Peyer's patch (tissue), 4 donors: ENCODE measurements at regions not wholly inside any gene's neighbourhood (a gene's known extent, or its start where the extent isn't known, plus 50 kb on each side); places are given as distances from the start of the nearest gene placed in this dataset.

Experiments used
- DNase-seq, 3 donors: peaks; one replicate each; pipeline ENCODE4 v3.0.0-alpha.2; 2017 to 2019
- H3K27ac ChIP-seq, 4 donors: fragments of 200-600 bp; sonication (generic); one replicate each; pipeline ENCODE4 v1.5.1; 2016 to 2019
- H3K27me3 ChIP-seq, 2 donors: fragments of 200-600 bp; sonication (generic); one replicate each; pipeline ENCODE4 v1.5.1; 2019
- H3K36me3 ChIP-seq, 3 donors: fragments of 200-600 bp; sonication (generic); one replicate each; pipeline ENCODE4 v1.5.1; 2016 to 2019
- H3K4me1 ChIP-seq, 4 donors: fragments of 200-600 bp; sonication (generic); one replicate each; pipeline ENCODE4 v1.5.1; 2016 to 2019
- H3K4me3 ChIP-seq, 4 donors: fragments of 200-600 bp; sonication (generic); 1 replicate in 3 of 4; 2 replicates in 1 of 4; pipeline ENCODE4 v1.5.1; 2016 to 2019; ENCODE audit warnings: mild to moderate bottlenecking in 1 of 4
- H3K9me3 ChIP-seq, 4 donors: fragments of 200-600 bp; sonication (generic); one replicate each; pipeline ENCODE4 v1.5.1; 2016 to 2019; ENCODE audit warnings: mild to moderate bottlenecking in 1 of 4
- POLR2A ChIP-seq, 2 donors: fragments of 450-650 bp; IDR thresholded peaks; one replicate each; pipeline ENCODE4 v1.5.1; 2017; ENCODE audit warnings: antibody characterized with exemption in 2 of 2, mild to moderate bottlenecking in 2 of 2, moderate library complexity in 2 of 2
- TF ChIP-seq, protein P1 (sequence below), 6 experiments: fragments of 450-650 bp in 4 of 6; fragments of 200-600 bp in 2 of 6; sonication (generic) in 1 of 6; IDR thresholded peaks; one replicate each; pipeline ENCODE4 v1.5.1; 2017 to 2019; ENCODE audit warnings: antibody characterized with exemption in 6 of 6, mild to moderate bottlenecking in 3 of 6, moderate library complexity in 1 of 6

DNA sequence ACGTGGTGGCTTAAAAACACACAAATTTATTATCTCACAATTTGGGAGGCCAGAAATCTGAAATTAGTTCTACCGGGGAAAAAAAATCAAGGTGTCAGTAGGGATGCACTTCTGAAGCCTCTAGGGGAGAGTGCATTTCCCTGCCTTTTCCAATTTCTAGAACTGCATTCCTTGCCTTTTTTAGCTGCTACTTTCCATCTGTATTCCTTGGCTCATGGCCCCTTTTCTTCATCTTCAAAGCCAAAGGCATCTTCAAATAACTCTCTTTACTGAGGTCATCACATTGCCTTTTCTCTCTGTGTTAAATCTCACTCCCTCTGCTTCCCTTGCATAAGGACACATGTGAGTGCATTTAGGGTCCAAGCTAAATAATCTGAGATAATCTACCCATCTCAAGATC is 69.5 kb upstream of the NEO1 start:
- DNase-seq: no peak
- Histone ChIP-seq H3K4me1 (no peaks in the 10 kb centered on the region), H3K36me3 (no peaks in the 10 kb centered on the region), H3K27ac (no peak overlapping the region), H3K27me3 (no peaks in the 10 kb centered on the region), H3K9me3 (no peaks in the 10 kb centered on the region), H3K4me3 (no peak overlapping the region)
- TF ChIP-seq, protein P1, sequence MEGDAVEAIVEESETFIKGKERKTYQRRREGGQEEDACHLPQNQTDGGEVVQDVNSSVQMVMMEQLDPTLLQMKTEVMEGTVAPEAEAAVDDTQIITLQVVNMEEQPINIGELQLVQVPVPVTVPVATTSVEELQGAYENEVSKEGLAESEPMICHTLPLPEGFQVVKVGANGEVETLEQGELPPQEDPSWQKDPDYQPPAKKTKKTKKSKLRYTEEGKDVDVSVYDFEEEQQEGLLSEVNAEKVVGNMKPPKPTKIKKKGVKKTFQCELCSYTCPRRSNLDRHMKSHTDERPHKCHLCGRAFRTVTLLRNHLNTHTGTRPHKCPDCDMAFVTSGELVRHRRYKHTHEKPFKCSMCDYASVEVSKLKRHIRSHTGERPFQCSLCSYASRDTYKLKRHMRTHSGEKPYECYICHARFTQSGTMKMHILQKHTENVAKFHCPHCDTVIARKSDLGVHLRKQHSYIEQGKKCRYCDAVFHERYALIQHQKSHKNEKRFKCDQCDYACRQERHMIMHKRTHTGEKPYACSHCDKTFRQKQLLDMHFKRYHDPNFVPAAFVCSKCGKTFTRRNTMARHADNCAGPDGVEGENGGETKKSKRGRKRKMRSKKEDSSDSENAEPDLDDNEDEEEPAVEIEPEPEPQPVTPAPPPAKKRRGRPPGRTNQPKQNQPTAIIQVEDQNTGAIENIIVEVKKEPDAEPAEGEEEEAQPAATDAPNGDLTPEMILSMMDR (IDR thresholded peaks at IDR 0.05): no peak
- TF ChIP-seq POLR2A (IDR thresholded peaks at IDR 0.05): no peak

DNA sequence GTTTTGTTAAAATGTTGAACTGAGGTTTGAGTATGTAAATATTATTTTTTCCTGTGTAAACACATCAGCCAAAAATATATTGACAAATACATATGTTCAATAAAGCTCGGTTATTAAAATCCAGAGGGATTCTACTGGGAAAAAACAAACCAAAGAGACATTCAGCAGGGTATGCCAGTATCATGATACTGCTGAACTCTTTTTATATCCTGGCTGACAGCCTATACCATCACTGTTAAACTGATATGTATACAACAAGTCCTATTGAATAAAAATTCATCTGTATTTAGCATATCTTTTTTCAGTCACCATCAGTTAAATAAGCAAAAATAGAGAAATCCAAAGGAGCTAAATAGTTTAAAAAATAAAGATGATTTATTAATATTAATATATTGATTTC is 71.6 kb upstream of the NEO1 start:
- Histone ChIP-seq H3K36me3 (no peaks in the 10 kb centered on the region), H3K27me3 (no peaks in the 10 kb centered on the region), H3K4me1 (no peaks in the 10 kb centered on the region), H3K4me3 (no peak overlapping the region), H3K9me3 (no peaks in the 10 kb centered on the region), H3K27ac (no peak overlapping the region)
- DNase-seq: no peak
- TF ChIP-seq, protein P1 (IDR thresholded peaks at IDR 0.05): no peak
- TF ChIP-seq POLR2A (IDR thresholded peaks at IDR 0.05): no peak

DNA sequence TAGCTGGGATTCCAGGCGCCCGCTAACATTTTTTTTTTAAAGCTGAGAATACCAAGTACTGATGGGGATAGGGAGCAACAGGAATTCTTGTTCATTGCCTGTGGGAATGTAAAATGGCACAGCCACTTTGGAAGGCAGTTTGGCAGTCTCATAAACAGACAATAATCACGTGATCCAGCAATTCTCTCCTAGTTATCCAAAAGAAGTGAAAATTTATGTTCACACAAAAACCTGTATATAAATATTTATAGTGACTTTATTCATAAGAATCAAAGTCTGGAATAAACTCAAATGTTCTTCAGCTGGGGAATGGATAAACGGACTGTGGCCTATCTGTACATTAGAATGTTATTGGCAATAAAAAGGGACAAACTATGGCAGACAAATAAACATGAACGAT is 72.5 kb upstream of the NEO1 start:
- no peaks in the 10 kb centered on the region for H3K27me3 ChIP-seq
- no peak for DNase-seq
- no peak for TF ChIP-seq POLR2A (IDR thresholded peaks at IDR 0.05)
- TF ChIP-seq, protein P1 (IDR thresholded peaks at IDR 0.05): no peak
- no peak overlapping the region for H3K27ac ChIP-seq
- H3K9me3 ChIP-seq: no peaks in the 10 kb centered on the region
- no peak overlapping the region for H3K4me3 ChIP-seq
- H3K4me1 ChIP-seq: no peaks in the 10 kb centered on the region
- H3K36me3 ChIP-seq: no peaks in the 10 kb centered on the region

DNA sequence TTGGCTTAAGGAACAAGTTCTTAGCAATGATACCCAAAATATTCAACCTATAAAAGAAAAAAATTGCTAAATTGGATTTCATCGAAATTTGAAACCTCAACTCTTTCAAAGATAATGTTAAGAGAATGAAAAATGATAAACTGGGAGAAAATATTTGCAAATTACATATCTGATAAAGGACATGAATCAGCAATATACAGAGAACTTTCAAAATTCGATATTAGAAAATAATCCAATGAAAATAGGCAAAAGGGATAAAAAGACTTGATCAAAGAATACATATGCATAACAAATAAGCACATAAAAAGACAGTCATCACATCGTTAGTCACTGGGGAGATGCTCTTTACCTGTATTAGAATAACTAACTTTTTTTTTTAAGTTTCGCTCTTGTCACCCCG is 73.0 kb upstream of the NEO1 start:
- Histone ChIP-seq H3K27ac (no peak overlapping the region), H3K4me1 (no peaks in the 10 kb centered on the region), H3K9me3 (no peaks in the 10 kb centered on the region), H3K36me3 (no peaks in the 10 kb centered on the region), H3K4me3 (no peak overlapping the region), H3K27me3 (no peaks in the 10 kb centered on the region)
- no peak for TF ChIP-seq POLR2A (IDR thresholded peaks at IDR 0.05)
- TF ChIP-seq, protein P1 (IDR thresholded peaks at IDR 0.05): no peak
- DNase-seq: no peak

DNA sequence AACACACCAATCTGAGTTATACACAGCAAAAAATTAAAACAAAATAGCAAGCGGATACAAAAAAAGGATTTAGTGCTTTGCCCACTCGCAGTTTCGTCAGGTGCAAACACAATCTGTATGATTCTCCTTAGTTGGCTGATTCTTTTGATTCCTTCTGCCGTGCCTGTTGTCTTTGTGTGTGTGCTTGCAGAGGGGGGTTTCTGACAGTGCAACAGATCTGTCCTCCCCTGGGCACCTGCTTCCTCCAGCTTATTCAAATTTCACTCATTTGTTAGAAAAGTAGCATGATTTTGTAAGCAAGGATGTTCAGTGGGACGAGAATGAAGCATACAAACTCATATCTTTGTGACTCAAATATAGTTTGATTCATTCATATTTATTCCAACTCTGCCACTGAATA is 74.0 kb upstream of the NEO1 start:
- Histone ChIP-seq H3K27ac (no peak overlapping the region), H3K27me3 (no peaks in the 10 kb centered on the region), H3K4me3 (no peak overlapping the region), H3K9me3 (no peaks in the 10 kb centered on the region), H3K36me3 (no peaks in the 10 kb centered on the region), H3K4me1 (no peaks in the 10 kb centered on the region)
- TF ChIP-seq, protein P1 (IDR thresholded peaks at IDR 0.05): no peak
- no peak for TF ChIP-seq POLR2A (IDR thresholded peaks at IDR 0.05)
- no peak for DNase-seq

DNA sequence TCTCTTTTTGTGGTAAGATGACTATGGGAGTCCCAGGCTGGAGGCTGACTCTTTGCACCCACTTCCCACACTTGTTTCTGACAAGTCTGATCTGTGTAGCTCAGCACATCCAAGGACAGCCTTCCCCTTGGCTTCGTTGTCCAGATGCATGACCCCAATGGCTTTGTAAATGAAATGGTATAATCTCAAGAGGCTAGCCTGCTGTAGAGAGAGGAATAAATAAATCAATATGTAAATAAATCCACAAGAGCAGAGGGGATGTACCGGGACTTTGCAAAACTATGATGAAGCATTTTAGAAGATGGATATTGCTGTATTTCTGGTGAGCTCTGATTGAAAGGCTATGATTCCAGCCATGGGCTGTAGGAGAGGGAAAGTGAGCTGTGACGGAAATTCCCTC is 79.9 kb upstream of the NEO1 start:
- no peak for DNase-seq
- no peaks in the 10 kb centered on the region for H3K36me3 ChIP-seq
- no peaks in the 10 kb centered on the region for H3K27me3 ChIP-seq
- H3K9me3 ChIP-seq: no peaks in the 10 kb centered on the region
- H3K4me3 ChIP-seq: no peak overlapping the region
- H3K27ac ChIP-seq: no peak overlapping the region
- TF ChIP-seq, protein P1 (IDR thresholded peaks at IDR 0.05): no peak
- TF ChIP-seq POLR2A (IDR thresholded peaks at IDR 0.05): no peak
- peaks cover 0 to 13% (median 0%) of the 10 kb centered on the region in 4 donors for H3K4me1 ChIP-seq
